LoVo (cell line): ENCODE measurements at regions not wholly inside any gene's neighbourhood (a gene's known extent, or its start where the extent isn't known, plus 50 kb on each side); places are given as distances from the start of the nearest gene placed in this dataset.
"Not testable (repeated sequence)": the region's sequence is repeated elsewhere in the genome, so short reads cannot be mapped to it uniquely, and the experiment has no call there.

Experiments used
- DNase-seq: peaks from one replicate; pipeline ENCODE4 v3.0.0-alpha.2; 2016; ENCODE audit warnings: low spot score

DNA sequence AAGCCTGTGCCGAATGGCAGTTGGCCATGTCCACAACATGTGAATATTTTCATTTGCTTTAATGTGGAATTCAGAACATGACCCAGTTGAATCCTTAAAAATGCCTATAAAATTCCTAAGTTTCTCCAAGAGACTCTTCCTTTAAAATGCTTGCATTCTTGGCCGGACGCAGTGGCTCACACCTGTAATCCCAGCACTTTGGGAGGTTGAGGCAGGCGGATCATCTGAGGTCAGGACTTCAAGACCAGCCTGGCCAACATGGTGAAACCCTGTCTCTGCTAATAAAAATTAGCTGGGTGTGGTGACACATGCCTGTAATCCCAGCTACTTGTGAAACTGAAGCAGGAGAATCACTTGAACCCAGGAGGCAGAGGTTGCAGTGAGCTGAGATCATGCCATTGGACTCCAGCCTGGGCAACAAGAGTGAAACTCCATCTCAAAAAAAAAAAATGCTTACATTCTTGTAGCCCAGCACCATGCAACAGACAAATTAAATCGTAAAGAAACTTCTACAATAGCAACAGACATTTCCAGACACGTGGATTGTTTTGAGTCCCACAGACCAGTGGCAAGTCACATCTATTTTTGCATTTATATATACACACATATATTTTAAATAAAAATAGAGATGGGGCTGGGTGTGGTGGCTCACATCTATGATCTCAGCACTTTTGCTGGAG, 274.4 kb downstream of the GOLGA6L6 start:
- not testable (repeated sequence) for DNase-seq

DNA sequence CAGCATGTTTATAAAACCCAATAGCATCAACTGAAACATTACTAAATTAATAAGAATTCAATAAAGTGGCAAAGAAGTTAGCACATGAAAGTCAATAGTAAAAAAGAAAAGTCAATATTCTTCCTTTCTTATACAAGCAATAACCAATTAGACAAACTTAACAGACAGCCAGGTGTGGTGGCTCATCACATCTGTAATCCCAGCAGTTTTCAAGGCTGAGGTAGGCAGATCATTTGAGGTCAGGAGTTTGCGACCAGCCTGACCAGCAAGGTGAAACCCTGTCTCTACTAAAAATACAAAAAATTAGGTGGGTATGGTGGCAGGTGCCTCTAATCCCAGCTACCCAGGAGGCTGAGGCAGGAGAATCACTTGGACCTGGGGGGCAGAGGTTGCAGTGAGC, 275.9 kb downstream of the GOLGA6L6 start:
- not testable (repeated sequence) for DNase-seq

GRCh38 chr15:20261321-20262280, 280.0 kb downstream of the GOLGA6L6 start:
- DNase-seq, result peak; percentile 79

DNA sequence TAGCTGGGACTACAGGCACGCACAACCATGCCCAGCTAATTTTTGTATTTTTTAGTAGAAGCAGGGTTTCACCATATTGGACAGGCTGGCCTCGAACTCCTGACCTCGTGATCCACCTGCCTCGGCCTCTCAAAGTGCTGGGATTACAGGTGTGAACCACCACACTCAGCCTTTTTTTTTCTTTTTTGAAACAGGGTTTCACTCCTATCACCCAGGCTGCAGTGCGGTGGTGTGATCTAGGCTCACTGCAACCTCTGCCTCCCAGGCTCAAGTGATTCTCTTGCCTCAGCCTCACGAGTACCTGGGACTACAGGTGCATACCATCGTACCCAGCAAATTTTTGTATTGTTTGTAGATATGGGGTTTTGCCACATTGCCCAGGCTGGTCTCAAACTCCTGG, 280.9 kb downstream of the GOLGA6L6 start:
- not testable (repeated sequence) for DNase-seq

- not testable (repeated sequence) for DNase-seq
Measured at GRCh38 chr15:20259559-20260190, 281.9 kb downstream of the GOLGA6L6 start.

- not testable (repeated sequence) for DNase-seq
Measured at GRCh38 chr15:20256394-20256793, 285.2 kb downstream of the GOLGA6L6 start.

GRCh38 chr15:20255641-20256040, 286.0 kb downstream of the GOLGA6L6 start:
- DNase-seq, result not testable (repeated sequence)

GRCh38 chr15:20253047-20253615, 288.5 kb downstream of the GOLGA6L6 start:
- not testable (repeated sequence) for DNase-seq

DNA sequence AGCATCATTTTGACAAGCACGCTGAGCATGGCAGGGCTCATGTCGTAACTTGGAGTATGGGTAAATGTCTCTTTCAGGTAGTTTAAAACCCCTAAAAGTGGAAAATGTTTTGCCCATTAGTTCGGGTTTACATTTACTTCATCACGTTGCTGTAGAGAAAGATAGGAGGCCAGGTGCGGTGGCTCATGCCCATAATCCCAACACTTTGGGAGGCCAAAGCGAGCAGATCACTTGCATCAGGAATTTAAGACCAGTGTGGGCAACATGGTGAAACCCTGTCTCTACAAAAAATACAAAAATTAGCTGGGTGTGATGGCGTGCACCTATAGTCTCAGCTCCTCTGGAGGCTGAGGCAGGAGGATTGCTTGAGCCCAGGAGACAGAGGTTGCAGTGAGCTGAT, 289.6 kb downstream of the GOLGA6L6 start:
- not testable (repeated sequence) for DNase-seq

- DNase-seq, result not testable (repeated sequence)
Measured at GRCh38 chr15:20251214-20252005, 290.2 kb downstream of the GOLGA6L6 start.

DNA sequence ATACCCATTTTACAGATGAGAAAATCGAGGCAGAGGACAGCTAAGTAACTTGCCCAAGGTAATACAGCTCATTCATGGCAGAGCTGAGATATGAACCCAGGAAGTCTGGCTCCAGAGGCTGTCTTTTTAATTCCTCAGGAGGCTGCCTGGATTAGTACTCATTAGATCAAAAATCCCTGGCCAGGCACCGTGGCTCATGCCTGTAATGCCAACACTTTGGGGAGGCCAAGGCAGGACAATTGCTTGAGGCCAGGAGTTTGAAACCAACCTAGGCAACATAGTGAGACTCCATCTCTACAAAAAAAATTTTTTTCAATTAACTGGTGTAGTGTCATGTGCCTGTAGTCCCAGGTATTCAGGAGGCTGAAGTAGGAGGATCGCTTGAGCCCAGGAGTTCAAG, 291.4 kb downstream of the GOLGA6L6 start:
- not testable (repeated sequence) for DNase-seq

GRCh38 chr15:20249677-20249970, 292.0 kb downstream of the GOLGA6L6 start:
- not testable (repeated sequence) for DNase-seq

- DNase-seq, result not testable (repeated sequence)
Measured at GRCh38 chr15:20248434-20248833, 293.2 kb downstream of the GOLGA6L6 start.

- DNase-seq, result not testable (repeated sequence)
Measured at GRCh38 chr15:20247137-20247536, 294.5 kb downstream of the GOLGA6L6 start.

- DNase-seq, result not testable (repeated sequence)
Measured at GRCh38 chr15:20246624-20247023, 295.0 kb downstream of the GOLGA6L6 start.

- DNase-seq, result not testable (repeated sequence)
Measured at GRCh38 chr15:20245856-20246255, 295.7 kb downstream of the GOLGA6L6 start.

- DNase-seq, result not testable (repeated sequence)
Measured at GRCh38 chr15:20244792-20245191, 296.8 kb downstream of the GOLGA6L6 start.

DNA sequence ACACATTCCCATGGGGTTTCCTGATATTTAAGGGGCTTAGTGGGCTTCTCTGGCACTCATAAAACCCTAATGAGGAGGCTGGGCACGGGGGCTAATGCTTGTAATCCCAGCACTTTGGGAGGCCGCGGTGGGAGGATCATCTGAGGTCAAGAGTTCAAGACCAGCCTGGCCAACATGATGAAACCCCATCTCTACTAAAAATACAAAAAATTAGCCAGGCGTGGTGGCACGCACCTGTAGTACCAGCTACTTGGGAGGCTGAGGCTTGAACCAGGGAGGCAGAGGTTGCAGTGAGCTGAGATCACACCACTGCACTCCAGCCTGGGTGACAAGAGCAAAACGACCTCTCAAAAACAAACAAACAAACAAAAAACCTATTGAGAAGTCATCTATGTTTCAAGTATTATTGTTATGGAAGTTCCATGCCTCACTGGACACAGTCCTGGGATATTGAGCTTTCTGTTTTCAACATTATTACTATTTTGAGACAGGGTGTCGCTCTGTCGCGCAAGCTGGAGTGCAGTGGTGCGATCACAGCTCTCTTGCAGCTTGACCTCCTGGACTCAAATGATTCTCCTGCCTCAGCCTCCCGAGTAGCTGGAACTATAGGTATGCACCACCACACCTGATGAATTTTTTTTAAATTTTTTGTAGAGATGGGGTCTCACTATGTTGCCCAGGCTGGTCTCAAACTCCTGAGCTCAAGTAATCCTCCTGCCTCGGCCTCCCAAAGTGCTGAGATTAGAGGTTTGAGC, 297.9 kb downstream of the GOLGA6L6 start:
- not testable (repeated sequence) for DNase-seq

DNA sequence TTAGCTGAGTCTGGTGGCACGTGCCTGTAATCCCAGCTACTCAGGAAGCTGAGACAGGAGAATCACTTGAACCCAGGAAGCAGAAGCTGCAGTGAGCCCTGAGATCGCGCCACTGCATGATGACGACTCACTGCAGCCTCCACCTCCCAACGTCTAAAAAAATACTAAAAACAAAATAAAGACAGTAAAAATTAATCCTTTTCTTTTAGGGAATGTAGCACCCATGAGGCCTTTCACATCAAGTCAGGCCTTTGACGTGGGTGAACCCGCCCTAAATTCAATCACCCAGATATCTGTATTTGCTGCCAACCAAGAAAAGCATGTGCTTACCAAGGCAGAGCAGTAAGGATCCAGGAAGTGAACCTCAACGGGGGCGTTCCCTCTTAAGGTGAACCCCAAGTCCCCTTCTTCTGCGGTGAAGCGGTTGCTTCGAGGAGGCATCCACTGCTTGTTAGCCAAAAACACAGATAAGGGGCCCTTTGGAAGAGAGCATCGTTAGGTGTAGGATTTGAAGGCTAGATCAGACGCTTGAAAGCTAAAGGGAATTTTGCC, 301.2 kb downstream of the GOLGA6L6 start:
- not testable (repeated sequence) for DNase-seq

GRCh38 chr15:20239186-20239585, 302.4 kb downstream of the GOLGA6L6 start:
- not testable (repeated sequence) for DNase-seq
